Head of caudate nucleus (tissue), 42 donors: ENCODE measurements at regions not wholly inside any gene's neighbourhood (a gene's known extent, or its start where the extent isn't known, plus 50 kb on each side); places are given as distances from the start of the nearest gene placed in this dataset.
"Not testable (repeated sequence)": the region's sequence is repeated elsewhere in the genome, so short reads cannot be mapped to it uniquely, and the experiment has no call there.

ENCODE experiments used
- DNase-seq, 42 donors: peaks; one replicate each; pipeline versions ENCODE4 v3.0.0 to v3.0.0-alpha.2; 2020 to 2021; ENCODE audit warnings: mixed read lengths in 7 of 42
- intact Hi-C: fragments of 100-400 bp; cut with DNase I; formaldehyde crosslinking; loops from one replicate; pipeline ENCODE4 v1.15.0; 2022

- intact Hi-C loops = no loop called here
Measured at GRCh38 chr1:118828038-118828437, 160.1 kb downstream of the TBX15 start.

GRCh38 chr1:118827636-118828035 lies 160.5 kb downstream of the TBX15 start:
- DNase-seq = no peak
- intact Hi-C loops = no loop called here

More at GRCh38 chr1:118828038-118828437, 160.1 kb downstream of the TBX15 start:
- DNase-seq = no peak

- intact Hi-C loops = no loop called here
Measured at GRCh38 chr1:118827207-118827606, 160.9 kb downstream of the TBX15 start.

GRCh38 chr1:118826669-118827068 lies 161.5 kb downstream of the TBX15 start:
- intact Hi-C loops = no loop called here
- DNase-seq = no peak

More at GRCh38 chr1:118827207-118827606, 160.9 kb downstream of the TBX15 start:
- DNase-seq = no peak

GRCh38 chr1:118825619-118826018 lies 162.5 kb downstream of the TBX15 start:
- intact Hi-C loops = no loop called here
- DNase-seq = no peak

GRCh38 chr1:118821801-118822200 lies 166.3 kb downstream of the TBX15 start:
- no peak for DNase-seq
- intact Hi-C loops = no loop called here

GRCh38 chr1:118820864-118821263 lies 167.3 kb downstream of the TBX15 start:
- intact Hi-C loops = no loop called here
- DNase-seq = no peak

- DNase-seq = no peak
- intact Hi-C loops = no loop called here
Measured at GRCh38 chr1:118815909-118816308, 172.2 kb downstream of the TBX15 start.

- no peak for DNase-seq
- intact Hi-C loops = no loop called here
Measured at GRCh38 chr1:118812555-118812954, 175.6 kb downstream of the TBX15 start.

GRCh38 chr1:118811156-118811555 lies 177.0 kb downstream of the TBX15 start:
- no peak for DNase-seq

GRCh38 chr1:118809586-118809985 lies 178.6 kb downstream of the TBX15 start:
- intact Hi-C loops = no loop called here
- no peak for DNase-seq

More at GRCh38 chr1:118811156-118811555, 177.0 kb downstream of the TBX15 start:
- intact Hi-C loops = no loop called here

- DNase-seq, intact Hi-C loops: not testable (repeated sequence)
Measured at GRCh38 chr1:118803128-118803527, 185.0 kb downstream of the TBX15 start.

- DNase-seq = no peak
- intact Hi-C loops = no loop called here
Measured at GRCh38 chr1:118791094-118791691, 196.9 kb downstream of the TBX15 start.

GRCh38 chr1:118788463-118788862 lies 199.7 kb downstream of the TBX15 start:
- intact Hi-C loops = no loop called here
- no peak for DNase-seq

GRCh38 chr1:118786454-118787155 lies 201.5 kb downstream of the TBX15 start:
- DNase-seq = no peak
- intact Hi-C loops = no loop called here

- intact Hi-C loops = no loop called here
- DNase-seq = no peak
Measured at GRCh38 chr1:118785246-118785645, 202.9 kb downstream of the TBX15 start.

- DNase-seq = no peak
- intact Hi-C loops = no loop called here
Measured at GRCh38 chr1:118783095-118783758, 204.9 kb downstream of the TBX15 start.

GRCh38 chr1:118773656-118774055 lies 214.5 kb downstream of the TBX15 start:
- intact Hi-C loops = no loop called here
- no peak for DNase-seq

- DNase-seq = no peak
- intact Hi-C loops = no loop called here
Measured at GRCh38 chr1:118767971-118768370, 220.2 kb downstream of the TBX15 start.

GRCh38 chr1:118753976-118754375 lies 234.2 kb downstream of the TBX15 start:
- intact Hi-C loops = no loop called here
- DNase-seq = no peak
